ENCODE measurements at regions not wholly inside any gene's neighbourhood (a gene's known extent, or its start where the extent isn't known, plus 50 kb on each side); places are given as distances from the start of the nearest gene placed in this dataset.

GRCh38 chr9:75833778-75834177 lies 56.7 kb upstream of the PCSK5 start (continued):
- TF ChIP-seq, protein P1, sequence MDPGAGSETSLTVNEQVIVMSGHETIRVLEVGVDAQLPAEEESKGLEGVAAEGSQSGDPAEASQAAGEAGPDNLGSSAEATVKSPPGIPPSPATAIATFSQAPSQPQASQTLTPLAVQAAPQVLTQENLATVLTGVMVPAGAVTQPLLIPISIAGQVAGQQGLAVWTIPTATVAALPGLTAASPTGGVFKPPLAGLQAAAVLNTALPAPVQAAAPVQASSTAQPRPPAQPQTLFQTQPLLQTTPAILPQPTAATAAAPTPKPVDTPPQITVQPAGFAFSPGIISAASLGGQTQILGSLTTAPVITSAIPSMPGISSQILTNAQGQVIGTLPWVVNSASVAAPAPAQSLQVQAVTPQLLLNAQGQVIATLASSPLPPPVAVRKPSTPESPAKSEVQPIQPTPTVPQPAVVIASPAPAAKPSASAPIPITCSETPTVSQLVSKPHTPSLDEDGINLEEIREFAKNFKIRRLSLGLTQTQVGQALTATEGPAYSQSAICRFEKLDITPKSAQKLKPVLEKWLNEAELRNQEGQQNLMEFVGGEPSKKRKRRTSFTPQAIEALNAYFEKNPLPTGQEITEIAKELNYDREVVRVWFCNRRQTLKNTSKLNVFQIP (CRISPR knock-in tag; IDR thresholded peaks at IDR 0.05; ENCODE audit: borderline replicate concordance, low read depth) = no peak
- no peak for TF ChIP-seq ESRRG (CRISPR knock-in tag; IDR thresholded peaks at IDR 0.05)

DNA sequence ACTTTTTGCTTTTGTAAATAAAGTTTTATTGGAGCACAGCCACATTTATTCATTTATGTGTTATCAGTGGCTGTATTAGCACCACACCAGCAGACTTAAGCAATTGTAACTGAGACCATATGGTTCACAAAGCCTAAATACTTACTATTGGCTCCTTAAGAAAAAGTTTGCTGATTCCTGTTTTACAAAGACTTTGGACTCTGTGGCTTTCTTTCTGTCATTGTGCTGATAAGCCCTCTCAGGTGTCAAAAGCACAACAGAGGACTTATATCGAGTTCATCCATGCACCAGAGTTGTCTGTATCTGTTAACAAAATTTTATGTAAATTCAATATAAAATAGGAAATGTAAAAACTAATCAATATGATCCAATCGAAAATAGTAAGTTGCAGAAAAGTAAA lies 55.6 kb upstream of the PCSK5 start:
- no peak for ATAC-seq
- TF ChIP-seq TOX (CRISPR knock-in tag; IDR thresholded peaks at IDR 0.05; ENCODE audit: borderline replicate concordance) = no peak
- no peak for TF ChIP-seq ZNF8 (CRISPR knock-in tag; IDR thresholded peaks at IDR 0.05)
- no peak for TF ChIP-seq ESRRG (CRISPR knock-in tag; IDR thresholded peaks at IDR 0.05)
- TF ChIP-seq OSR1 (CRISPR knock-in tag; IDR thresholded peaks at IDR 0.05) = no peak
- no peak for TF ChIP-seq TCF4 (CRISPR knock-in tag; IDR thresholded peaks at IDR 0.05; ENCODE audit: borderline replicate concordance)
- no peak for TF ChIP-seq ISL1 (CRISPR knock-in tag; IDR thresholded peaks at IDR 0.05)
- TF ChIP-seq, protein P2, sequence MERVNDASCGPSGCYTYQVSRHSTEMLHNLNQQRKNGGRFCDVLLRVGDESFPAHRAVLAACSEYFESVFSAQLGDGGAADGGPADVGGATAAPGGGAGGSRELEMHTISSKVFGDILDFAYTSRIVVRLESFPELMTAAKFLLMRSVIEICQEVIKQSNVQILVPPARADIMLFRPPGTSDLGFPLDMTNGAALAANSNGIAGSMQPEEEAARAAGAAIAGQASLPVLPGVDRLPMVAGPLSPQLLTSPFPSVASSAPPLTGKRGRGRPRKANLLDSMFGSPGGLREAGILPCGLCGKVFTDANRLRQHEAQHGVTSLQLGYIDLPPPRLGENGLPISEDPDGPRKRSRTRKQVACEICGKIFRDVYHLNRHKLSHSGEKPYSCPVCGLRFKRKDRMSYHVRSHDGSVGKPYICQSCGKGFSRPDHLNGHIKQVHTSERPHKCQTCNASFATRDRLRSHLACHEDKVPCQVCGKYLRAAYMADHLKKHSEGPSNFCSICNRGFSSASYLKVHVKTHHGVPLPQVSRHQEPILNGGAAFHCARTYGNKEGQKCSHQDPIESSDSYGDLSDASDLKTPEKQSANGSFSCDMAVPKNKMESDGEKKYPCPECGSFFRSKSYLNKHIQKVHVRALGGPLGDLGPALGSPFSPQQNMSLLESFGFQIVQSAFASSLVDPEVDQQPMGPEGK (CRISPR knock-in tag; IDR thresholded peaks at IDR 0.05; ENCODE audit: borderline replicate concordance) = no peak
- no peak for TF ChIP-seq ZFP30 (CRISPR knock-in tag; IDR thresholded peaks at IDR 0.05)
- TF ChIP-seq ZNF565 (CRISPR knock-in tag; conservative IDR thresholded peaks at IDR 0.05; ENCODE audit: low read depth) = no peak
- TF ChIP-seq PPARA (CRISPR knock-in tag; IDR thresholded peaks at IDR 0.05; ENCODE audit: borderline replicate concordance) = no peak
- TF ChIP-seq, protein P3, sequence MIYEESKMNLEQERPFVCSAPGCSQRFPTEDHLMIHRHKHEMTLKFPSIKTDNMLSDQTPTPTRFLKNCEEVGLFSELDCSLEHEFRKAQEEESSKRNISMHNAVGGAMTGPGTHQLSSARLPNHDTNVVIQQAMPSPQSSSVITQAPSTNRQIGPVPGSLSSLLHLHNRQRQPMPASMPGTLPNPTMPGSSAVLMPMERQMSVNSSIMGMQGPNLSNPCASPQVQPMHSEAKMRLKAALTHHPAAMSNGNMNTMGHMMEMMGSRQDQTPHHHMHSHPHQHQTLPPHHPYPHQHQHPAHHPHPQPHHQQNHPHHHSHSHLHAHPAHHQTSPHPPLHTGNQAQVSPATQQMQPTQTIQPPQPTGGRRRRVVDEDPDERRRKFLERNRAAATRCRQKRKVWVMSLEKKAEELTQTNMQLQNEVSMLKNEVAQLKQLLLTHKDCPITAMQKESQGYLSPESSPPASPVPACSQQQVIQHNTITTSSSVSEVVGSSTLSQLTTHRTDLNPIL (CRISPR knock-in tag; IDR thresholded peaks at IDR 0.05; ENCODE audit: low read depth) = no peak
- TF ChIP-seq, protein P1 (CRISPR knock-in tag; IDR thresholded peaks at IDR 0.05; ENCODE audit: borderline replicate concordance, low read depth) = no peak
- no peak for TF ChIP-seq SNAI2 (CRISPR knock-in tag; IDR thresholded peaks at IDR 0.05)
- no peak for TF ChIP-seq BACH2 (CRISPR knock-in tag; IDR thresholded peaks at IDR 0.05; ENCODE audit: borderline replicate concordance)
- no peak for TF ChIP-seq ZFP3 (CRISPR knock-in tag; IDR thresholded peaks at IDR 0.05)
- no peak for TF ChIP-seq ZNF70 (CRISPR knock-in tag; IDR thresholded peaks at IDR 0.05)
- TF ChIP-seq RARB (CRISPR knock-in tag; IDR thresholded peaks at IDR 0.05) = no peak
- TF ChIP-seq CSRNP3 (CRISPR knock-in tag; IDR thresholded peaks at IDR 0.05) = no peak
- TF ChIP-seq CSDC2 (CRISPR knock-in tag; IDR thresholded peaks at IDR 0.05) = no peak
- no peak for TF ChIP-seq ZC3H10 (CRISPR knock-in tag; IDR thresholded peaks at IDR 0.05)

All from SK-N-SH treated with all-trans-retinoic acid at 6 μM for 48 hours (cell line).